AG08395 (cell line): ENCODE measurements at regions not wholly inside any gene's neighbourhood (a gene's known extent, or its start where the extent isn't known, plus 50 kb on each side); places are given as distances from the start of the nearest gene placed in this dataset.
"Not testable (repeated sequence)": the region's sequence is repeated elsewhere in the genome, so short reads cannot be mapped to it uniquely, and the experiment has no call there.

Source experiments
- DNase-seq: peaks from one replicate; pipeline ENCODE4 v3.0.0; 2012; ENCODE audit warnings: mixed read lengths, low spot score

DNA sequence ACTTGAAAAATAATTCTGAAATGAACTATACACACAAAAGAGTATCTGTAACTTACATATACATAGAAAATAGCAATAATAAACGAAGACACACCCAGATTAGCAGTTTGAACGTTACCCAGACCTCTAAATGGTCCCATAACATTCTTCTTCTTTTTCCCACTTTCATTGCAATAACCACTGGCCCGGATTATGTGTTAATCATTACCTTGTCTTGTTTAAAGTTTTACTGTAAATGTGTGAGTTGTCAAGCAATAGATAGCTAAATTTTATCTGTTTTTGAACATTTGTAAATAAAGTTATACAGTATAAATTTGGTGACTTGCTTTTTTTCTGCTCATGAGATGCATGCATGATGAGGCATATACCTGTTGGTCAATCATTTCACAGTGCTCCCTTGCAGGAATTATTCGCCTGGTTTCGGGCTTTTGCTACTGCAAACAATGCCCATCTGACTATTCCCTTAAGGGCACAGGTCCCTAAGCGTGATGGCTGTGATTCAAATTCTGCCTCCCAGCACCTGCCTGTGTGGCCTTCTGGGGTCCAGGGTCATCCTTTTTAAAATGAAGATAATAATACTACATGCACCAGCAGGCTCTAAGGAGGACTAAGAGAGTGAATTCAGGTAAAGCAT lies 66.1 kb downstream of the GADD45G start:
- no peak for DNase-seq

DNA sequence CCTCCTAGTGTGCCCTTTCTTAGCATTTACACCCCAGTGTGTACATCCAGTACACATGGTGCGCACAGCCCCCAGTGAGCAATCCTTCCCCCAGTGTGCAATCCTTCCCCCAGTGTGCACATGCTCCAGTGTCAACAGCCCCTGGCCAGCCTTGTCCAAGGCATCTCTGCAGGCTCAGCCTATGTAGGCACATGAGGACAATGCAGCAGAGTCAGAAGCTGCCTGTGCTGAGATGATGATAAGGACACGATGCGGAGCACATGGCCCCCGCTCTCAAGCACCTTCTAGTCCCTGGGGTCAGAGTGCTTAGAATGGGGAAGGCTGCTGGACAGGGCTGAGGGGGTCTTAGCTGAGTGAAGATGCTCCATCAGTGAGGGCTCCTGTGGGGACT lies 69.8 kb downstream of the GADD45G start:
- DNase-seq, result no peak

GRCh38 chr9:89675058-89675742 lies 70.4 kb downstream of the GADD45G start:
- no peak for DNase-seq

- DNase-seq, result no peak
Observed at GRCh38 chr9:89676281-89676680, 71.5 kb downstream of the GADD45G start.

- no peak for DNase-seq
Observed at GRCh38 chr9:89677702-89678395, 73.0 kb downstream of the GADD45G start.

GRCh38 chr9:89678396-89679015 lies 73.7 kb downstream of the GADD45G start:
- no peak for DNase-seq

DNA sequence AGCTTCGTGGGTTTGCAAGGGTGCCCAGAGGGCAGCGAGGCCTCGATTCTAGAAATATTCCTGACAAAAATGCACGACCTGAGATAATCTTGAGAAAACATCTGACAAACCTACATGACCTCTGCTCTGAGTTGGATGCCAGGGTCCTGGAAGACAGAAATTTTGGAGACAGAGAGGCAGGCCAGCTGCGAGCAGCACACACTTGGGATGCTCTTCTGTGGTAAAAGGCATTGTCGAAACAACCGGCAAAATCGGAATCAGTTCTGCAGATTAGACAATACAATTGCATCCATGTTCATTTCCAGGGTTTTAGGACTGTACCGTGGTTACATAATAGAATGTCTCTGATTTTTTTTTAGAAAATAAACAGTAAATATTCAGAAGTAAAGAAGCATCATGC lies 74.2 kb downstream of the GADD45G start:
- DNase-seq, result no peak

GRCh38 chr9:89679581-89679980 lies 74.8 kb downstream of the GADD45G start:
- DNase-seq, result no peak

- no peak for DNase-seq
Observed at GRCh38 chr9:89680547-89681467, 76.0 kb downstream of the GADD45G start.

DNA sequence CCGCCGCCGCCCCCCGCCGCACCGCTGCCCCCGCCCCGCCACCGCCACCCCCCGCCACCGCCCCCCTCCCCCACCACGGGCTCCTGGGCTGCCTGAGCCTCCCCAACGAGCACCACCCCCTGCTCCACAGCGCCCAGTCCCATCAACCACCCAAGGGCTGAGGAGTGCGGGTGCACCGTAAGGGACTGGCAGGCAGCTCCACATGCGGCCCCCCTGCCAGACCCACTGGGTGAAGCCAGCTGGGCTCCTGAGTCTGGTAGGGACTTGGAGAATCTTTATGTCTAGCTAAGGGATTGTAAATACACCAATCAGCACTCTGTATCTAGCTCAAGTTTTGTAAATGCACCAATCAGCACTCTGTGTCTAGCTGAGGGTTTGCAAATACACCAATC lies 76.7 kb downstream of the GADD45G start:
- not testable (repeated sequence) for DNase-seq

- DNase-seq, result no peak
Observed at GRCh38 chr9:89683626-89684025, 78.8 kb downstream of the GADD45G start.

DNA sequence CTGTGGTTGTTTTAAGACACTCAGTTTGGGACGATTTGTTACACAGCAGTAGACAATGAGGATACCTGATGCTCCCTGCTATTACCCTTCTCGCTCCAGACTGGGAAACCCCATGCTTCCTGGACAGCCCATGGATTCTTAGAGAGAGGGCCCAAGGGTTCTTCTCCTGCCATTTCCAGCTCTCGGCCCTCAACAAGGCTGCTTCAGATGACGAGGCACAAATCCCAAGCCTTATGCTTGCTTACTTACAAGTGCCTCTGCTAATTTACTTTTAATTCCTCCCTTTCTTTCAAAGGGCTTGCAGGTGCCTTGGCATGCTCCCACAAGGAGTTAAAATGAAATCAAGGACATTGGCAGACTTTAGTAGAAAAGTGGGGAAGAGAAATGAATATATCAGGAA lies 79.4 kb downstream of the GADD45G start:
- DNase-seq, result no peak

GRCh38 chr9:89684912-89685636 lies 80.3 kb downstream of the GADD45G start:
- DNase-seq, result no peak

DNA sequence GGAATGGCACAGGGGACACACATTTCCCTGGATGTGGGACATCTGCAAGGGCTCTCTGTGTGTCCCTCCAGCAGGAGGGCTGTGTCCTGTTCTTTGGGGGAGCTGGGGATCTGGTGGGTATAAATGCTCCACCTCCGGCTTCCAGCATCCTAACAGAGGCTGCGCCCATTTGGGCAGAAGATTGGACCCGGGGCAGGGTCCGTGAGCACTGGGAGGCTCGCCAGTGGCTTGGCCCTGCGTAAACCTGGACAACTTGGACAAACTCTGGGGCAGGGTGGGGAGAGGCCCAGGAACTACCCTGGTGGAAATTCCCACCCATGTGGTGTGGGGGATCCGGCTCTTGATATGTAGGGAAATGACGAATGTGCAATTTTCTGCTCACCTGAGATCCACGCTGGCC lies 80.9 kb downstream of the GADD45G start:
- DNase-seq, result no peak

- no peak for DNase-seq
Observed at GRCh38 chr9:89686126-89686525, 81.3 kb downstream of the GADD45G start.

GRCh38 chr9:89686621-89687020 lies 81.8 kb downstream of the GADD45G start:
- no peak for DNase-seq

- DNase-seq, result no peak
Observed at GRCh38 chr9:89687188-89687587, 82.4 kb downstream of the GADD45G start.

GRCh38 chr9:89687848-89688247 lies 83.0 kb downstream of the GADD45G start:
- DNase-seq, result no peak

GRCh38 chr9:89689321-89689720 lies 84.5 kb downstream of the GADD45G start:
- not testable (repeated sequence) for DNase-seq

GRCh38 chr9:89690334-89690912 lies 85.6 kb downstream of the GADD45G start:
- no peak for DNase-seq

GRCh38 chr9:89695441-89695891 lies 90.7 kb downstream of the GADD45G start:
- DNase-seq, result no peak
